ENCODE measurements at regions not wholly inside any gene's neighbourhood (a gene's known extent, or its start where the extent isn't known, plus 50 kb on each side); places are given as distances from the start of the nearest gene placed in this dataset.

DNA sequence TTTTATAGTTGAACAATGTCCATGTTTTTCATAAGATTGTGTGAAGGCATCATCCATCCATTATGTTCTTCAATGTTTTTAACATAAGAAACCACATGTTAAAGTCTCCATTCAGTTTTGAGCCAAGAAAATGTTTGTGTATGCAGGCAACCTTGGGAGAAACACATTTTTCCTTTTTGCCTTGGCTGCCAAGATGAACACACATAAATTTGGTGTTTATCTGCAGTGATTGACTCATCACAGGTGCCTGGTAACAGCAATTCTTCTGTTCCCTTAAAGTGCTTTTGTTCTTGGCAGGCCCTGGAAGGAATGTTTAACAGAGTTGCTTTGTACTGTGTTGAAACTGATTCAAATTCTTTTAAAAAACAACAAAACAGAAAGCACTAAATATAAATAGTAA, 709.9 kb upstream of the ADGRL4 start:
- TF ChIP-seq EZH2 (IDR thresholded peaks at IDR 0.05; ENCODE audit: insufficient read depth, poor library complexity, severe bottlenecking) (no peak), EZH2phosphoT487 (IDR thresholded peaks at IDR 0.05; ENCODE audit: insufficient read depth, low read depth) (no peak)

Data from GM23248 (cell line).